HFF-Myc (cell line): ENCODE measurements at regions not wholly inside any gene's neighbourhood (a gene's known extent, or its start where the extent isn't known, plus 50 kb on each side); places are given as distances from the start of the nearest gene placed in this dataset.

Source experiments
- DNase-seq: peaks from one replicate; pipeline ENCODE4 v3.0.0-alpha.2; 2011; ENCODE audit warnings: low read depth; ENCODE audit errors: extremely low read depth
- H3K4me3 ChIP-seq: replicated peaks from 2 replicates; pipeline ENCODE4 v1.5.1; 2011; ENCODE audit warnings: low read depth, mild to moderate bottlenecking, control low read depth, low read length
- TF ChIP-seq, protein P1 (sequence below): IDR thresholded peaks from 2 replicates; pipeline ENCODE4 v1.5.1; 2012; ENCODE audit warnings: mild to moderate bottlenecking, low read depth, low read length, control low read depth; ENCODE audit errors: missing control alignments

DNA sequence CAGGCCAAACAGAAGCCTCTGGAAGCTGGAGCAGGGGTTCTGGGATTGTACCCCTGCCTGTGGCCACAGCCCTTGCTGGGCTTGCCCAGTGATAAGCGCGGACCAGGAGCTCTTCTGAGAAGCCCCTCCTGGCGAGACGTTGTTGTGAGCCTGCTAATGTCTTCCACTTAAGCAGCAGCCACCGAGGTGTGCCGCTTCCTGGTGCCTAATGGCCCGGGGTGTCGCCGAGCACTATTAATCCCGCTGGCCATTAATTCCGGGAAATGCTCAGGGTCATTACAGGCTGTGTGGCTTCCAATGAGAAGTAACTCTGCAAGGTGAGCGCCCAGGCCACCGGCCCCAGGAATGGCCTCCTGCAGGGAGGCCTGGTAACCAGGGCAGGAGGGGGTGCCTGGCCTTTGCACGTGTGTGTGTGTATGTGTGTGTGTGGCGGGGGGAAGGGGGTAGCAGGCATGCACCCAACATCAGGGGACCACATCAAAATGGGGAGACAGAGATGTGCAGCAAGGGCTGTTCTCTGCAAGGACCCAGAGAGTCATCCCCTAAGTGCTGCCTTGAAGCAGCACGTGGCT is 175.0 kb downstream of the URI1 start:
- TF ChIP-seq, protein P1, sequence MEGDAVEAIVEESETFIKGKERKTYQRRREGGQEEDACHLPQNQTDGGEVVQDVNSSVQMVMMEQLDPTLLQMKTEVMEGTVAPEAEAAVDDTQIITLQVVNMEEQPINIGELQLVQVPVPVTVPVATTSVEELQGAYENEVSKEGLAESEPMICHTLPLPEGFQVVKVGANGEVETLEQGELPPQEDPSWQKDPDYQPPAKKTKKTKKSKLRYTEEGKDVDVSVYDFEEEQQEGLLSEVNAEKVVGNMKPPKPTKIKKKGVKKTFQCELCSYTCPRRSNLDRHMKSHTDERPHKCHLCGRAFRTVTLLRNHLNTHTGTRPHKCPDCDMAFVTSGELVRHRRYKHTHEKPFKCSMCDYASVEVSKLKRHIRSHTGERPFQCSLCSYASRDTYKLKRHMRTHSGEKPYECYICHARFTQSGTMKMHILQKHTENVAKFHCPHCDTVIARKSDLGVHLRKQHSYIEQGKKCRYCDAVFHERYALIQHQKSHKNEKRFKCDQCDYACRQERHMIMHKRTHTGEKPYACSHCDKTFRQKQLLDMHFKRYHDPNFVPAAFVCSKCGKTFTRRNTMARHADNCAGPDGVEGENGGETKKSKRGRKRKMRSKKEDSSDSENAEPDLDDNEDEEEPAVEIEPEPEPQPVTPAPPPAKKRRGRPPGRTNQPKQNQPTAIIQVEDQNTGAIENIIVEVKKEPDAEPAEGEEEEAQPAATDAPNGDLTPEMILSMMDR, result no peak
- no peak for DNase-seq

DNA sequence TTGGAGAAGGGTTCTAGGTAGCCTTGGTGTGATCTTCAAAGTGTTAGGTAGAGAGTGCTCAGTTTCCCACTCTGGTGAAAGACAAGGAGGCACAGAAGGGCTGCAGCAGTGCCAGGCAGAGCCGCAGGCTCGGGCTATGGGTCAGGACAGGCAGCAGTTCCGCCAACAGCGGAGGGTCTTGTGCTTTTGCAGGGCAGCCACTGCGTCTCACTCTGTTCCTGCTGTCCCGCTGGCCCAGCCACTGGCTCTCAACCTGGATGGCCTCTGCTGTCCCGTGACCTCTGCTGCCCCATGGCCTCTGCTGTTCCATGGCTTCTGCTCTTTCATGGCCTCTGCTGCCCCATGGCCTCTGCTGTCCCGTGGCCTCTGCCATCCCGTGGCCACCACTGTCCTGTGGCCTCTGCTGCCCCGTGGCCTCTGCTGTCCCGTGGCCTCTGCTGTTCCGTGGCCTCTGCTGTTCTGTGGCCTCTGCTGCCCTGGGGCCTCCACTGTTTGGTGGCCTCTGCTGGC is 175.7 kb downstream of the URI1 start:
- no peak overlapping the region for H3K4me3 ChIP-seq
- no peak for DNase-seq
- TF ChIP-seq, protein P1, result no peak

More for the DNA sequence above, 175.0 kb downstream of the URI1 start:
- no peak overlapping the region for H3K4me3 ChIP-seq

DNA sequence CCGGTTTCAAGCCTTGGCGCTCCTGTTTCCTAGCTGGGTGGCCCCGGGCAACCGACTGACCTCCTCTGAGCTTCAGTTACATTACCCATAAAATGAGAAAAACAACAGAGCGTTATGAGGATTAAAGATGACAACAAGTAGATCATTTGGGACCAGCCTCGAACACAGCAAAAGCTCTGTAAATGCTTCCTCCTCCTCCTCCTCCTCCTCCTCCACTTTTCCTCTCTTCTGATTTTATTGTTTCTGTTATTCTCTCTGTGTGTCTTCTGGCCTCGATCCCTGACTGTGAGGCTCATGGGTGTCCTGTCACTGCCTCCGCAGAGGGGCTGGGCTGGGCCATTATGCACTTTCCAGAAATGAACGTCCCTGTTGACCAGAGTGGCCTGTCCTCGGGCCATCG is 176.2 kb downstream of the URI1 start:
- TF ChIP-seq, protein P1, result no peak
- no peak for DNase-seq
- H3K4me3 ChIP-seq, result no peak overlapping the region

DNA sequence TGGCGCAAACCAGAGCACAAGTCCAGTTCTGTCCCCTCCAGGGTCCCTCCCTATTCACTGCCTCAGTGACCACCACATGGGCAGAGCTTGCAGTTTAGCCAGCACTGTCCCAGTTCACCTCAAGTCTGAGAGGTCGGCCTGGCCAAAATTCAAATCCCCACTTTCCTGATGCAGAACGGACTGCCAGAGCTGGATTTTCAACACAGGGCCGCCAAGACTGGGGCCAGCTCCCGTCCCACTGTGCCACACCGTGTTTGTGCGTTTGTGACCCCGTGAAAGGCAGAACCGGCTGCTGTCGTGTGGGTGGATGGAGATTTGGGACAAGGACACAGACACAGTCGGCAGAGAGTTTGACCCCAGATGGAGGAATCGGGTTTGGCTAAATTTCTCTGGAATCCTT is 176.7 kb downstream of the URI1 start:
- no peak for DNase-seq
- H3K4me3 ChIP-seq, result no peak overlapping the region
- TF ChIP-seq, protein P1, result no peak

DNA sequence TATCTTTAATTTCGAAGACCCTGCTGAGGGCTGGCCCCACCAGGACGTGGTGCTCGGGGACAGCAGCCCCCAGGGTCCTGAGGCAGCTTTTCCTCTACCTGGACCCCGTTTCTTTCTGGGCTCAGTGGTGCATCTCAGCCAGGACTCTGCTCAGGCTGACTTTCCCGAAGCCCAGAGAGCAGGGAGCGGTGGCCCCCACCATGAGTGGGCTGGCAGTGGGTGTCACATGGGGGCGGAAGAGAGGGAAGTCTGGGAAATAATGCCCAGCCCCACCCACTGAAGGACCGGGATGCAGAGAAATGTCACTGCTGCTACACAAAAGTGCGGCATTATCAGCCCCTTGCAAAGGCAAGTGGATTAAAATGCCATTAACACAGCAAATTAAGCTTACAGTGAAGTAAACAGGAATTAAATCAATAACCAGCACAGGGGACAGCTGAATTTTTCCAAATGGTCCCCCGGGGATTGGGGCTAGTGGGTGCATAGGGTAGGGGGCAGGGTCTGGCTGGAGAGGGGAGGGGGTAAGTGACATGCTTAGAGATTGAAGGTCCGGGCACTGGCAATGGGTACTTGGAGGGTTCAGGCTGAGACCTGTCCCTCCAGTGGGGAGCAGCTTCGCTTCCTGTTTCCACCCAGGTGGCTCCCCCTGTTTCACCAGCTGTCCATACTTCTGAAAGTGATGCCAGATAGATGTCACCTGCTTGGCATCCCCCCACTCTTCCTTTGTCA is 177.3 kb downstream of the URI1 start:
- no peak overlapping the region for H3K4me3 ChIP-seq
- DNase-seq, result no peak
- TF ChIP-seq, protein P1, result no peak

DNA sequence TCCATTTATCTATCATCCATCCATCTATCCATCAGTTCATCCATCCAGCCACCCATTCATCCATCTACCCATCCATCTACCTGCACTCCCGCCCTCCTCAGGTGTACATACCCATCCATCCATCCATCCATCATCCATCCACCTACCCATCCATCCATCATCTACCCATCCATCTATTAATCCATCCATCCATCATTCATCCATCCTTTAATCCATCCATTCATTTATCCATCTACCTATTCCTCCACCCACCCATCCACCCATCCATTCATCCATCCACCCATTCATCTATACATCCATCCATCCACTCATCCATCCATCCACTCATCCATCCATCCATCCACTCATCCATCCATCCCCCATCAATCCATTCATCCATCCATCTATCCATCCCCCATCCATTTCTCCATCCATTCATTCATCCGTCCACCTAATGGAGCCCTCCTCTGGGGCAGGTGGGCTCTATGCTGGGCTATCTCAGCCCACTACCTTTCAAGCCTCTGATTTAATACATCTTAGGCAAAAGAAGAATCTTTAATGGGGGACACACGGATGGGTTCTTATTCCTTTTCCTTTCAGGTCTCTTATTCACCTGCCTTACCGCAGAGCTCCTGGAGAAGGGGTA is 178.9 kb downstream of the URI1 start:
- no peak overlapping the region for H3K4me3 ChIP-seq
- DNase-seq, result no peak
- TF ChIP-seq, protein P1, result no peak
